ENCODE measurements at regions not wholly inside any gene's neighbourhood (a gene's known extent, or its start where the extent isn't known, plus 50 kb on each side); places are given as distances from the start of the nearest gene placed in this dataset.

GRCh38 chr15:93288728-93289294 is 199.8 kb upstream of the RGMA start:
- intact Hi-C loops (cut with DNase I, micrococcal nuclease) = no loop called here
- Histone ChIP-seq H3K4me1 (ENCODE audit: low read depth) (no peaks in the 10 kb centered on the region), H3K36me3 (ENCODE audit: low read depth) (no peaks in the 10 kb centered on the region), H3K9me3 (no peaks in the 10 kb centered on the region), H3K4me3 (no peak overlapping the region)
- ATAC-seq (no peak), DNase-seq (no peak)
- TF ChIP-seq CTCF (IDR thresholded peaks at IDR 0.05) = no peak

GRCh38 chr15:93286446-93286845 is 197.4 kb upstream of the RGMA start:
- H3K36me3 ChIP-seq (ENCODE audit: low read depth) = no peaks in the 10 kb centered on the region
- ATAC-seq (no peak), DNase-seq (no peak)
- H3K9me3 ChIP-seq = no peaks in the 10 kb centered on the region
- no peak for TF ChIP-seq CTCF (IDR thresholded peaks at IDR 0.05)
- no peak overlapping the region for H3K4me3 ChIP-seq
- intact Hi-C loops (cut with DNase I, micrococcal nuclease) = no loop called here
- H3K4me1 ChIP-seq (ENCODE audit: low read depth) = no peaks in the 10 kb centered on the region

GRCh38 chr15:93283854-93284253 is 194.8 kb upstream of the RGMA start:
- no peak for DNase-seq
- intact Hi-C loops (cut with DNase I, micrococcal nuclease) = no loop called here
- no peaks in the 10 kb centered on the region for H3K4me1 ChIP-seq (ENCODE audit: low read depth)
- no peak overlapping the region for H3K4me3 ChIP-seq
- H3K36me3 ChIP-seq (ENCODE audit: low read depth) = no peaks in the 10 kb centered on the region
- TF ChIP-seq CTCF (IDR thresholded peaks at IDR 0.05) = no peak
- no peak for ATAC-seq
- H3K9me3 ChIP-seq = no peaks in the 10 kb centered on the region

GRCh38 chr15:93282808-93283207 is 193.8 kb upstream of the RGMA start:
- TF ChIP-seq CTCF (IDR thresholded peaks at IDR 0.05) = no peak
- intact Hi-C loops (cut with DNase I, micrococcal nuclease) = no loop called here
- Histone ChIP-seq H3K4me1 (ENCODE audit: low read depth) (no peaks in the 10 kb centered on the region), H3K9me3 (no peaks in the 10 kb centered on the region), H3K4me3 (no peak overlapping the region), H3K36me3 (ENCODE audit: low read depth) (no peaks in the 10 kb centered on the region)
- no peak for ATAC-seq
- no peak for DNase-seq

GRCh38 chr15:93278783-93279182 is 189.8 kb upstream of the RGMA start:
- TF ChIP-seq CTCF (IDR thresholded peaks at IDR 0.05) = no peak
- H3K4me1 ChIP-seq (ENCODE audit: low read depth) = no peaks in the 10 kb centered on the region
- DNase-seq (no peak), ATAC-seq (no peak)
- no peaks in the 10 kb centered on the region for H3K9me3 ChIP-seq
- intact Hi-C loops (cut with DNase I, micrococcal nuclease) = no loop called here
- no peak overlapping the region for H3K4me3 ChIP-seq
- no peaks in the 10 kb centered on the region for H3K36me3 ChIP-seq (ENCODE audit: low read depth)

- H3K9me3 ChIP-seq = no peaks in the 10 kb centered on the region
- ATAC-seq (no peak), DNase-seq (no peak)
- H3K4me1 ChIP-seq (ENCODE audit: low read depth) = no peaks in the 10 kb centered on the region
- TF ChIP-seq CTCF (IDR thresholded peaks at IDR 0.05) = no peak
- no peak overlapping the region for H3K4me3 ChIP-seq
- intact Hi-C loops (cut with DNase I, micrococcal nuclease) = no loop called here
- no peaks in the 10 kb centered on the region for H3K36me3 ChIP-seq (ENCODE audit: low read depth)
Measured at GRCh38 chr15:93278006-93278405, 189.0 kb upstream of the RGMA start.

Measured in mucosa of descending colon (tissue), 3 donors.